ENCODE measurements at regions not wholly inside any gene's neighbourhood (a gene's known extent, or its start where the extent isn't known, plus 50 kb on each side); places are given as distances from the start of the nearest gene placed in this dataset.
A peak's percentile ranks its signal among the peaks of the same experiment; 100 is the strongest.

DNA sequence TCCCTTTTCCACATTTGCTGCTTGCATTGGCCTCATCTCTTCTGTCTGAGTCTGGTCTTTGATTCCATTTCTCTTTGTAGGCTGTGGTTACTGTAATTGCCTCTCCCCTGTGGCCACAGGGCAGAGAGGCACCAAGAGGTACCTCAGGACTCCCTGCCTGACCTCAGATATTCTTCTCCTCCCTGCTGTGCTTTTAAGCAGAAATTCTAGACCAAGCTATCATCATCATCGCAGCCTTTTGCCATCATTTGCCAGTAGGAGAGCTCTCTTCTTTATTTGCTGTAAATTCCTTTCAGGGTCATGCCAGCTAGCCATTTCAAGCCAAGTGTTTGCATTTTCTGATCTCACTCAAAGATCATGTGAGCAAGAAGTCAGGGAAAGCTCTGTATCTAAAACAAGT is 369.6 kb downstream of the ICE1 start:
- TF ChIP-seq, protein P1, sequence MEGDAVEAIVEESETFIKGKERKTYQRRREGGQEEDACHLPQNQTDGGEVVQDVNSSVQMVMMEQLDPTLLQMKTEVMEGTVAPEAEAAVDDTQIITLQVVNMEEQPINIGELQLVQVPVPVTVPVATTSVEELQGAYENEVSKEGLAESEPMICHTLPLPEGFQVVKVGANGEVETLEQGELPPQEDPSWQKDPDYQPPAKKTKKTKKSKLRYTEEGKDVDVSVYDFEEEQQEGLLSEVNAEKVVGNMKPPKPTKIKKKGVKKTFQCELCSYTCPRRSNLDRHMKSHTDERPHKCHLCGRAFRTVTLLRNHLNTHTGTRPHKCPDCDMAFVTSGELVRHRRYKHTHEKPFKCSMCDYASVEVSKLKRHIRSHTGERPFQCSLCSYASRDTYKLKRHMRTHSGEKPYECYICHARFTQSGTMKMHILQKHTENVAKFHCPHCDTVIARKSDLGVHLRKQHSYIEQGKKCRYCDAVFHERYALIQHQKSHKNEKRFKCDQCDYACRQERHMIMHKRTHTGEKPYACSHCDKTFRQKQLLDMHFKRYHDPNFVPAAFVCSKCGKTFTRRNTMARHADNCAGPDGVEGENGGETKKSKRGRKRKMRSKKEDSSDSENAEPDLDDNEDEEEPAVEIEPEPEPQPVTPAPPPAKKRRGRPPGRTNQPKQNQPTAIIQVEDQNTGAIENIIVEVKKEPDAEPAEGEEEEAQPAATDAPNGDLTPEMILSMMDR (IDR thresholded peaks at IDR 0.05) = no peak
- TF ChIP-seq POLR2A (IDR thresholded peaks at IDR 0.05) = no peak
- TF ChIP-seq EP300 (IDR thresholded peaks at IDR 0.05) = no peak
- no peak overlapping the region for H3K4me3 ChIP-seq
- H3K36me3 ChIP-seq = no peaks in the 10 kb centered on the region
- DNase-seq (ENCODE audit: low spot score in 2 of 2) = no peak
- WGBS, 2 donors = 41 to 53% methylated on average over 1 of the region's 1 CpG
- H3K27ac ChIP-seq = no peak overlapping the region
- peaks cover 0 to 4% (median 0%) of the 10 kb centered on the region in 4 donors for H3K9me3 ChIP-seq
- H3K27me3 ChIP-seq = no peaks in the 10 kb centered on the region
- no peaks in the 10 kb centered on the region for H3K4me1 ChIP-seq

DNA sequence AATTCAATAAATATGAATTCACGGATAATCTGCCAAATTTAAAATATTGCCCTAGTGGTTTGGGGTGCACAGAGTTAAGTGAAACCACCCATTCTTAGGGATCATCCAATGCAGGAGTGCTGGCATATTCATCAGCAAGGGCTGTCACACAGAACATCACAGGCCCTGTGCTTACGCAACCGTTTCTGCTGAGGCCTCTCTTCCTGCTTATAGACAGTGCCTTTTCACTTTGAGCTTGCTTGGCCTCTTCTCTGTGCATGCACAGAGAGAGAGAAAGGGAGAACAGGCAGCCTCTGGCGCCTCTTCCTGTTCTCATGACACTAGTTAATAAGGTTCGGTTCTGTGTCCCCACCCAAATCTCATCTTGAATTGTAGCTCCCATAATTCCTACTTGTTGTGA is 366.3 kb downstream of the ICE1 start:
- WGBS, 2 donors = 86 to 92% methylated on average over 5 of the region's 5 CpGs
- H3K4me1 ChIP-seq = peaks cover 0 to 7% (median 0%) of the 10 kb centered on the region in 4 donors
- H3K27me3 ChIP-seq = no peaks in the 10 kb centered on the region
- H3K9me3 ChIP-seq = peaks cover 0 to 9% (median 0%) of the 10 kb centered on the region in 4 donors
- DNase-seq (ENCODE audit: low spot score in 2 of 2) = no peak
- H3K27ac ChIP-seq = no peak overlapping the region
- no peak overlapping the region for H3K4me3 ChIP-seq
- H3K36me3 ChIP-seq = no peaks in the 10 kb centered on the region
- TF ChIP-seq EP300 (IDR thresholded peaks at IDR 0.05) (no peak), POLR2A (IDR thresholded peaks at IDR 0.05) (no peak)
- TF ChIP-seq, protein P1 (IDR thresholded peaks at IDR 0.05) = no peak

DNA sequence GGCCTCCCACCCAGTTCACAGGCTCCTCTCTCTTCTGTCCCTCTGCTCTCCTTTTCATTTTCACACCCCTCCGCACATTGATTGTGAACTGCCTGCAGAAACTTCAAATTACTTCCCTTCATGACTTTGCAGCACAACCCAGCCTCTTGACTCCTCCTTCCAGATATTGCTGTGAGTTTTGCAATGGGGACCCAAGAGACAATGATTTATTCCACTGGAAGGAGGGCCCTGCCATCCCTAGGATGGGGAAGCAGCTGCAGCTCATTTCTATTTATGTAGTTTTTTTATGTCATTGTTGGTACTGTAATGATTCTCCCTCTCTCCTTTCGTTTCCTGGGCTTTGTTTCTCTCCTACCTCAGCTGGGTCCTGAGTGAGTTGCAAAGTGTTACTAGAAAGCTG is 364.9 kb downstream of the ICE1 start:
- Histone ChIP-seq H3K4me3 (no peak overlapping the region), H3K36me3 (no peaks in the 10 kb centered on the region), H3K4me1 (peaks cover 0 to 7% (median 0%) of the 10 kb centered on the region in 4 donors), H3K9me3 (peaks cover 0 to 9% (median 0%) of the 10 kb centered on the region in 4 donors), H3K27me3 (no peaks in the 10 kb centered on the region), H3K27ac (no peak overlapping the region)
- 66 to 69% methylated on average over 2 of the region's 2 CpGs for WGBS, 2 donors
- TF ChIP-seq, protein P1 (IDR thresholded peaks at IDR 0.05) = no peak
- TF ChIP-seq EP300 (IDR thresholded peaks at IDR 0.05) (no peak), POLR2A (IDR thresholded peaks at IDR 0.05) (no peak)
- DNase-seq (ENCODE audit: low spot score in 2 of 2) = no peak

DNA sequence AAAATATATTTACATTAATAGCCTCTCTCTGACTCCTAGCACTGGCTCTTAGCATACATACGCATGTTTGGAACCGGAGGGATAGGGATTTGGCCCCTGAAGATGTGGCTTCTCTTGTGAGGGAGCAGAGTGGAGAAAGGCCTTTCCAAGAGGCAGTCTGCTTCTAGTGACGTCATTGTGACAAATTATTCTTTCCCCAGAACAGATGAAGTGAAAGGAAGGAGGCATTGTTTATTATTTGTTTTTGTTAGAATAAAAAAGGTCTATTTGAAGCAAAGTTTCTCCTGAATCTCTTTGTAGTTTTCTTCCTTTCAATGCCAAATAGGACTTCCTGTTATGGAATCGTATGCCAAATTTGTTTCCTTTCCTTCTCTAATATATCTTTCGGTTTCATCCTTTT is 361.6 kb downstream of the ICE1 start:
- no peaks in the 10 kb centered on the region for H3K27me3 ChIP-seq
- peaks cover 0 to 7% (median 0%) of the 10 kb centered on the region in 4 donors for H3K4me1 ChIP-seq
- peaks cover 0 to 9% (median 0%) of the 10 kb centered on the region in 4 donors for H3K9me3 ChIP-seq
- TF ChIP-seq EP300 (IDR thresholded peaks at IDR 0.05) = no peak
- no peak for TF ChIP-seq POLR2A (IDR thresholded peaks at IDR 0.05)
- TF ChIP-seq, protein P1 (IDR thresholded peaks at IDR 0.05) = no peak
- H3K4me3 ChIP-seq = no peak overlapping the region
- WGBS, 2 donors = 17 to 27% methylated on average over 5 of the region's 5 CpGs
- no peaks in the 10 kb centered on the region for H3K36me3 ChIP-seq
- H3K27ac ChIP-seq = peak overlapping the region in 1 of 4 donors; percentile 56
- DNase-seq (ENCODE audit: low spot score in 2 of 2) = no peak

DNA sequence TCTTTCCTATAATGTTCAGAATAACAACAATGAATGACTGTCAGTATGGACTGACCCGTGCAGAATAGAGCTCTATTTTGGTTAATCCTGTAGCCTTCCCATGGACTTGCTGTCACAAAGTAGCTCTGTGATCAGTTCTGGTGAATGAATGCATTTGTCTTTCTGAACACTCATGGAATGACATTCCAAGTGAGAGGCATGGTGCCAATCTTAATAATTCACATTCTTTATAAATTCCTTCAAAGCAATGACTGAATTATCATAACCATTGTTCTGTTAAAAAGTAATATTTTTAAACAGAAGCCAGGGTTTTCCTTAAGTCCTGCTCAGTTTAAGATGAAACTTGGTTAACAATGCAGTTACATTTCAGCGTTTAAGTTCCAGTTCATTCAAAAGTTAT is 360.5 kb downstream of the ICE1 start:
- no peaks in the 10 kb centered on the region for H3K27me3 ChIP-seq
- H3K4me1 ChIP-seq = peaks cover 0 to 7% (median 0%) of the 10 kb centered on the region in 4 donors
- WGBS, 2 donors = 40 to 41% methylated on average over 2 of the region's 2 CpGs
- no peaks in the 10 kb centered on the region for H3K36me3 ChIP-seq
- H3K4me3 ChIP-seq = no peak overlapping the region
- TF ChIP-seq, protein P1 (IDR thresholded peaks at IDR 0.05) = no peak
- TF ChIP-seq EP300 (IDR thresholded peaks at IDR 0.05) (no peak), POLR2A (IDR thresholded peaks at IDR 0.05) (no peak)
- H3K27ac ChIP-seq = no peak overlapping the region
- no peak for DNase-seq (ENCODE audit: low spot score in 2 of 2)
- H3K9me3 ChIP-seq = peaks cover 0 to 9% (median 0%) of the 10 kb centered on the region in 4 donors
